OCI-M1 (cell line): ENCODE measurements at regions not wholly inside any gene's neighbourhood (a gene's known extent, or its start where the extent isn't known, plus 50 kb on each side); places are given as distances from the start of the nearest gene placed in this dataset.
"Not testable (repeated sequence)": the region's sequence is repeated elsewhere in the genome, so short reads cannot be mapped to it uniquely, and the experiment has no call there.

Experiments
- DNase-seq: peaks from one replicate; lab custom pipeline; 2025; lab: John Stamatoyannopoulos, UW

GRCh38 chr14:87430810-87431209 lies 562.2 kb downstream of the GALC start:
- no peak for DNase-seq

- DNase-seq: no peak
These were observed 562.8 kb downstream of the GALC start for GRCh38 chr14:87430214-87430613.

GRCh38 chr14:87419925-87420324 lies 573.1 kb downstream of the GALC start:
- DNase-seq: no peak

- DNase-seq: no peak
These were observed 581.6 kb downstream of the GALC start for GRCh38 chr14:87411370-87411769.

- no peak for DNase-seq
These were observed 583.6 kb downstream of the GALC start for GRCh38 chr14:87409393-87409792.

- peak; percentile 52 for DNase-seq
These were observed 585.6 kb downstream of the GALC start for GRCh38 chr14:87407344-87407743.

GRCh38 chr14:87405563-87405962 lies 587.4 kb downstream of the GALC start:
- no peak for DNase-seq

GRCh38 chr14:87397499-87397898 lies 595.5 kb downstream of the GALC start:
- DNase-seq: peak; percentile 63

GRCh38 chr14:87391066-87391465 lies 601.9 kb downstream of the GALC start:
- DNase-seq: no peak

GRCh38 chr14:87388946-87389345 lies 604.0 kb downstream of the GALC start:
- DNase-seq: no peak

GRCh38 chr14:87387806-87388205 lies 605.2 kb downstream of the GALC start:
- no peak for DNase-seq

GRCh38 chr14:87386524-87386923 lies 606.5 kb downstream of the GALC start:
- DNase-seq: peak; percentile 47

- no peak for DNase-seq
These were observed 612.9 kb downstream of the GALC start for GRCh38 chr14:87380054-87380453.

- DNase-seq: no peak
These were observed 624.2 kb downstream of the GALC start for GRCh38 chr14:87368751-87369150.

- not testable (repeated sequence) for DNase-seq
These were observed 632.7 kb downstream of the GALC start for GRCh38 chr14:87360246-87360645.

- DNase-seq: no peak
These were observed 642.0 kb downstream of the GALC start for GRCh38 chr14:87351007-87351406.

GRCh38 chr14:87349921-87350320 lies 643.1 kb downstream of the GALC start:
- DNase-seq: no peak

GRCh38 chr14:87343652-87344051 lies 649.3 kb downstream of the GALC start:
- DNase-seq: no peak

GRCh38 chr14:87334997-87335685 lies 657.8 kb downstream of the GALC start:
- peak; percentile 45 for DNase-seq

- no peak for DNase-seq
These were observed 661.0 kb downstream of the GALC start for GRCh38 chr14:87331991-87332390.

GRCh38 chr14:87325741-87326140 lies 667.2 kb downstream of the GALC start:
- DNase-seq: no peak

GRCh38 chr14:87323191-87323590 lies 669.8 kb downstream of the GALC start:
- DNase-seq: no peak

- DNase-seq: no peak
These were observed 671.4 kb downstream of the GALC start for GRCh38 chr14:87321548-87321947.

GRCh38 chr14:87312894-87313205 lies 680.1 kb downstream of the GALC start:
- no peak for DNase-seq
